ENCODE measurements at regions not wholly inside any gene's neighbourhood (a gene's known extent, or its start where the extent isn't known, plus 50 kb on each side); places are given as distances from the start of the nearest gene placed in this dataset.

DNA sequence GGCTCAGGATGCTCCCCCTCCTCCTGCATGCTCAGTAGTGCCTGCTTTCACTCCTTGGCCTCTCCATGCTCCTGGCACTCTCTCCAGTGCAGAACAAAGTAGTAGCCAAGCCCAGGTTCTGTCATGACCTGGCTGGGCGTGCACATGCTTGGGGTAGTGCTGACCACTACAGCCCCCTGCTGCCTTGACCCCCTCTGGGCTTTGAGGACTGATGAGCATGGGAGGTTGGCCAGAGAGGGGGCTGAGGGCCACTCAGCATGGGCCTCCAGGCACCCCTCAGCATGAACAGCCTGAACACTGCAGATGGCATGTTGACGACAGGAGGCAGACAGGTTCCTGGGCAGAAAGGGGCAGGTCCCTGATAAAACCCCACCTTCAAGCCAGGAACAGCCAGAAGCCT, 935.7 kb upstream of the PRMT6 start:
- no peak for TF ChIP-seq CTCF (IDR thresholded peaks at IDR 0.05)
- TF ChIP-seq POLR2A (IDR thresholded peaks at IDR 0.05): no peak
